GM13977 (cell line): ENCODE measurements at regions not wholly inside any gene's neighbourhood (a gene's known extent, or its start where the extent isn't known, plus 50 kb on each side); places are given as distances from the start of the nearest gene placed in this dataset.

Experiments used
- DNase-seq: peaks from one replicate; pipeline ENCODE4 v3.0.0; 2012; ENCODE audit warnings: low spot score
- CTCF ChIP-seq: IDR thresholded peaks from 2 replicates; pipeline ENCODE4 v1.5.1; 2012; ENCODE audit warnings: mild to moderate bottlenecking, control low read depth; ENCODE audit not compliant: insufficient read depth; ENCODE audit errors: extremely low read depth, missing control alignments
- in situ Hi-C: fragments of 300-500 bp; cut with MboI; formaldehyde crosslinking; loops from one replicate; pipeline ENCODE4 v1.12.0; 2022; ENCODE audit warnings: low sequenced_read_pairs, low pct_unique_long_range_greater_than_20kb, mixed read lengths, inconsistent platforms; ENCODE audit not compliant: unreplicated experiment

- in situ Hi-C loops: no loop called here
- DNase-seq: no peak
- no peak for TF ChIP-seq CTCF
Measured at GRCh38 chr3:182622241-182622545, 171.1 kb upstream of the ATP11B start.

DNA sequence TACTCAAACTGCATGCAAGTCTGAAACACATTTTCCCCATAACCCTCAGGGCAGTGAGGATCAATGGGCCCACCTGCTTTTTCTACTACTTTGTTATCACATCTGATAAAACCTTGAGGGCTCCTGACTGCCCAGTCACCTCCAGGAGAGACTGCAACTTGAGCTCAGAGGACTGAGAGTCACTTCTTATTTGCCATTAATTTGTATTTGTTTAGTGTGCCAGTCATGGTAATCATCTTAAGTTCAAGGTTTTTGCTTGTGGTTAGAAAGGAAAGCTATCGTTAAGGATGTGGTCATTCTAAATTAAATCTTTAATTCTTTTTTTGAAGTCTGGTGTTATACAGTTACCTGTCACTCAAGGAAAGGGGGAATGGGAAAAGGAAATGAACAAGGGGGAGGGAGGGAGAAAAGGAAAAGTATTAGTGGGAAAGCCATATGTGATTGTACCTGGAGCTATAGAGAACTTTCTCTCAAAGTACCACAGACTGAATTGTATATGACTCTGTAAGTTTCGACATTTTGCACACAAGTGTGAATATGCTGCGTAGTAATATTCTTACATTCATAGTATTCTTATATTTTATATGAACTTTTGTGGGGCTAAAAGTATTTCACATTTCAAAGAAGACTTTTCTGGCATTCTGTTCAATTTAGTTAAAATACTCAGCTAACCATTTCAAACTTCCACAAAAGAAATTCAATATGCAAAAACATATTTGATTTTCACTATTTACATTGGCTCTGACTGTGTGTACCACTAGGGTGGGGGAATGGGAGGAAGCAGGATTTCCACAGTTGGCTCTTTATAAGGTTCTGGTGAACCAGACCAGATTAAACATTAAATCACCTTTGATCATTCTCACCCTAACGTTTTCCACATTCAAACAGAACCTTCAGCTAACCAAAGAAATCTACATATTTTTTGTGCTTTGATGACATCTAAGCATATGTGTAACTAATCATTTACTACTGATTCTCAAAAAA, 166.5 kb upstream of the ATP11B start:
- in situ Hi-C loops: no loop called here
- no peak for TF ChIP-seq CTCF
- no peak for DNase-seq

- DNase-seq: no peak
- TF ChIP-seq CTCF: no peak
- in situ Hi-C loops: no loop called here
Measured at GRCh38 chr3:182628531-182628930, 164.8 kb upstream of the ATP11B start.

DNA sequence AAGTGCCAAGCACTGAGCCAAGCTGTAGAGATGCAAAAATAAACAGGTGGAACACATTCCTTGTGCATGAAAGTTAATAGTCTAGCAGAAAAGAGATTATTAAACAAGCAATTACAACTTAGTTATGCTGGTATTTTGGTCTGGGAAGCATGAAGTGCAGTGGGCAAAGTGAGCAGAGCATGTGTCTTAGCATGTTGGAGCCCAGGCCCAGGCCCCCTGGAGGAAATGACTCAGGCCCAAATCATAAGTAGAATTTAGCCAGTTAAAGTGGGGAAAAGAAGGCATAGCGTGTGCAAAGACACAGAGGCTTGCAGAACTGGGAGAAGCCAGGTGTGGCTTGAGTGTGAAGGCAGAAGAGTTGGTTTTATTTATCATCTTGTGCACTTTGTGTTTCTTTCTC, 163.8 kb upstream of the ATP11B start:
- TF ChIP-seq CTCF: no peak
- in situ Hi-C loops: no loop called here
- DNase-seq: no peak

DNA sequence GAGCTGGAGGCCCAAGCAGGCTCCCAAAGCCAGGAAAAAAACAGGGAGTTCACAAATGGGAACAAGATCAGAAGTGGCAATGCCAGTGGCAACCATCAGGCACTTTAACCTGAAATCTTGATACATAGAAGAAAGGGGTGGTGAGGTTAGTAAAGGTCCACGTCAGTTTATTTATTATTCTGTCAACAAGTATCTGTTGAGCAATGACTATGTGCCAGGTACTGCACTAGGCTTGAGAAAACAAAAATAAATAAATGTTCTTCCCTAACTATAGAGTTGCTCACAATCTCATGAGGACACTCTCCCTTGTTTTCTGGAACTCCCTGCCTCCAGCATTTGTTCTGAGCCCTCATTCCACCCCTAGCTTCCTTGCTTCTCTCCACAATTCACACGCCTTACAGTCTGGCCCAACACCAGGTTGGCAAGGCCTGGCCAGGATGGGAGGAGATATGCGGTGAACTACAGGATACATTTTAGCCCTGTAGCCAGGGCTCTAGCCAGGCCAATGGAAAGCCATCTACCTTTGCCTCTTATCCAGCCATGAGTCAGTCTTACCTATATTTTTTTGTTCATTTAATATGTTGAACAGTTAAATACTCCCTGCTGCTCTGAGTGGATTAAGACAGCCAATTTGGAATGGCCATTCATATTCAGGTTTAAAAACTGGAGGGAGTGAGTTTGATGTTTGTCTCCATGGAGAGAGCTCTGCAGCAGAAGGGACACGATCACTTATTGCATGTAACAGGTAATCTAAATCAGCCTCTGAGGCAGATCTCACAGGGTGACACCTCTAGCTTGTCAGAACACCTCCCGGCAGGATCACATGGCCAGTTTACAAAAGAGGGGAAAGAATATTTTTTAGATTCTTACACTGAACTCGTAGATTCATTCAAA, 161.9 kb upstream of the ATP11B start:
- in situ Hi-C loops: no loop called here
- DNase-seq: no peak
- no peak for TF ChIP-seq CTCF

DNA sequence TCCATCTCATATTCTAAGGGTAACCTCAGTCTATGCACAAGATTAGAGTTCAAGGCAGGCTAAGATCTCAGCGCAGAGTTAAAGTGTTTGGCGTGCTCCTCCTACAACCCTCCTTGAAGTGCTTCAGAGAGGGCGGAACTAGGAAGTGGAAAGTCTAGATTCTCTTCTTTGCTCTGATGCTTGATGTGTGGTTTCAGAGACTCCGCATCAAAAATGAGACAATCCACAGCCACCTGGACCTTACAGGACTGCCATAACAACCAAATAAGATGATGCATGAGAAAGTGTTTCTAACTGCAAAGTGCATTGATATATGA, 161.3 kb upstream of the ATP11B start:
- no peak for TF ChIP-seq CTCF
- in situ Hi-C loops: no loop called here
- no peak for DNase-seq
